ENCODE measurements at regions not wholly inside any gene's neighbourhood (a gene's known extent, or its start where the extent isn't known, plus 50 kb on each side); places are given as distances from the start of the nearest gene placed in this dataset.

DNA sequence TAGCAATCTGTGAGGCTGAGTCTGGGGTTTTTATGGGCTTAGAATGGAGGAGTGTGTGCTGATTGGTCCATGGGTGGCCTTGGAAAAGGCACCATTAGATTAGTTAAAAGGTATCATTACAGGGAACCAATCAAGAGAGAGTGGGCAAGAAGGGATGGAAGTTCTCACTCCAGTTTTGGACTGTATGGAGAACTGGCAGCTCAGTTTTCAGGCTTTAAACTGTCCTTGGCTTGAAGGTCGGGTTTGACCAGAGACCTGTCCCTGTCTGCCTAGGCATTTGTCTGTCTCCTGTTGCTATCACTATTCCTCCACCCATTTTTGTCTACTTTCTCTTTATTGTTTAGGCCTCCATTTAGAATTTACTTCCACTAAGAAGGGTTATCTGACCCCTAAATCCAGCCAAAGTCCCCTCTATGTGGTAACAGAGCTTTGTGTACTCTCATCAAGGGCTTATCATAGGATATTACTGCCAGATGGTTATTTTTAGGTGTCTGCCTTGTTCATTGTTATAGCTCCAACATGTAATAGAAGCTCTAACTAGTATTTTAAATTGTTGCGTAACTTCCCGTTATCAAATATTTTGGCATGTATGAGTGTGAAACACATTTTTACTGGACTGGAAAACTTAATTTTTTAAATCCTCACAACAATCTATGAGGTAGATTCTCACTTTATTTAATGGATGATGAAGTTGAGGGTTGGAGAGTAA is 133.3 kb upstream of the SLC10A2 start:
- peaks cover 2% of the 10 kb centered on the region for H3K4me1 Mint-ChIP-seq (ENCODE audit: low read depth, unreplicated experiment)
- no peak overlapping the region for H3K27ac Mint-ChIP-seq (ENCODE audit: unreplicated experiment)
- TF ChIP-seq, protein P1, sequence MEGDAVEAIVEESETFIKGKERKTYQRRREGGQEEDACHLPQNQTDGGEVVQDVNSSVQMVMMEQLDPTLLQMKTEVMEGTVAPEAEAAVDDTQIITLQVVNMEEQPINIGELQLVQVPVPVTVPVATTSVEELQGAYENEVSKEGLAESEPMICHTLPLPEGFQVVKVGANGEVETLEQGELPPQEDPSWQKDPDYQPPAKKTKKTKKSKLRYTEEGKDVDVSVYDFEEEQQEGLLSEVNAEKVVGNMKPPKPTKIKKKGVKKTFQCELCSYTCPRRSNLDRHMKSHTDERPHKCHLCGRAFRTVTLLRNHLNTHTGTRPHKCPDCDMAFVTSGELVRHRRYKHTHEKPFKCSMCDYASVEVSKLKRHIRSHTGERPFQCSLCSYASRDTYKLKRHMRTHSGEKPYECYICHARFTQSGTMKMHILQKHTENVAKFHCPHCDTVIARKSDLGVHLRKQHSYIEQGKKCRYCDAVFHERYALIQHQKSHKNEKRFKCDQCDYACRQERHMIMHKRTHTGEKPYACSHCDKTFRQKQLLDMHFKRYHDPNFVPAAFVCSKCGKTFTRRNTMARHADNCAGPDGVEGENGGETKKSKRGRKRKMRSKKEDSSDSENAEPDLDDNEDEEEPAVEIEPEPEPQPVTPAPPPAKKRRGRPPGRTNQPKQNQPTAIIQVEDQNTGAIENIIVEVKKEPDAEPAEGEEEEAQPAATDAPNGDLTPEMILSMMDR (IDR thresholded peaks at IDR 0.05; ENCODE audit: partially characterized antibody, unreplicated experiment), result no peak
- H3K36me3 Mint-ChIP-seq (ENCODE audit: unreplicated experiment), result no peaks in the 10 kb centered on the region
- peaks cover 1% of the 10 kb centered on the region for H3K27me3 Mint-ChIP-seq (ENCODE audit: unreplicated experiment)
- DNase-seq, result no peak
- no peak overlapping the region for H3K4me3 Mint-ChIP-seq (ENCODE audit: unreplicated experiment)
- H3K9me3 Mint-ChIP-seq (ENCODE audit: unreplicated experiment), result no peaks in the 10 kb centered on the region

DNA sequence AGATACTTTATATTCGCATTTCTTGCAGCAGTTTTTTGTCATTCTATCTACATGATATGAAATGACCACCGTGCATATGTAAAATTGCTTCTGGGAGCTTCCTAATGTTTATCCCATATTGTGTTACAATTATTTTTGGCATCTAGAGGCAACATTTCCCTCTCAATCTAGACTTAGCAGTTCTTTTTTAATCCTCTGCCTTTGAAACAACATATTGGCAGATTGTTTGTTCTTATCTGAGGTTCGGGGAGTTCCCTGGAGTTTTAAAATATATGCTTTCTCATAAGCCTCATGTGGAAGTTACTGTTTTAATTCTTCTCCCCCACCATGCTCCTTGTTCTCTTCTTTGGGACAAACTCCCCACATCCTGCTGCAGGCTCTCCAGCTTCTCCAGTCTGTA is 130.1 kb upstream of the SLC10A2 start:
- DNase-seq, result no peak
- no peak overlapping the region for H3K4me3 Mint-ChIP-seq (ENCODE audit: unreplicated experiment)

DNA sequence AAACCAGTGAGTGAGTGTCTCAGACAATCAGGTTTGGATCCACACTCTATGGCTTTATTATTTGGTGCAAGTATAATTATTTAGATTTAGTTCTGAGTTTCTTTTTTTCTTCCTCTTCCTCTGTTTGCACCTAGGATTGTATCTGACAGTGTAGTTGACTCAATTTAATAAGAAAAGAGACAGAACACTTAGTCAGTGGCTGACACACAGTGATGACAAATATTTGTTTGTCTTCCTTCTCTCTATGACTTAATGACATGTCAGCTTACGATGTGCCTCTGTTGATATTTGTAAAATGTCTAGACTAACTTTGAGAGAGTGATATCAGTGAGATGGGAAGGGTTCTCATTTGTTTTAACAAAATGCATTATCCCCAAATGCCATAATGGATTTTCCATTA is 129.5 kb upstream of the SLC10A2 start:
- Mint-ChIP-seq H3K9me3 (ENCODE audit: unreplicated experiment) (no peaks in the 10 kb centered on the region), H3K4me3 (ENCODE audit: unreplicated experiment) (no peak overlapping the region), H3K4me1 (ENCODE audit: low read depth, unreplicated experiment) (peaks cover 2% of the 10 kb centered on the region), H3K36me3 (ENCODE audit: unreplicated experiment) (no peaks in the 10 kb centered on the region), H3K27me3 (ENCODE audit: unreplicated experiment) (peaks cover 1% of the 10 kb centered on the region), H3K27ac (ENCODE audit: unreplicated experiment) (no peak overlapping the region)
- DNase-seq, result no peak
- TF ChIP-seq, protein P1 (IDR thresholded peaks at IDR 0.05; ENCODE audit: partially characterized antibody, unreplicated experiment), result no peak

More for the DNA sequence above, 130.1 kb upstream of the SLC10A2 start:
- Mint-ChIP-seq H3K27me3 (ENCODE audit: unreplicated experiment) (peaks cover 1% of the 10 kb centered on the region), H3K36me3 (ENCODE audit: unreplicated experiment) (no peaks in the 10 kb centered on the region), H3K27ac (ENCODE audit: unreplicated experiment) (no peak overlapping the region), H3K9me3 (ENCODE audit: unreplicated experiment) (no peaks in the 10 kb centered on the region), H3K4me1 (ENCODE audit: low read depth, unreplicated experiment) (peaks cover 2% of the 10 kb centered on the region)
- TF ChIP-seq, protein P1 (IDR thresholded peaks at IDR 0.05; ENCODE audit: partially characterized antibody, unreplicated experiment), result no peak

DNA sequence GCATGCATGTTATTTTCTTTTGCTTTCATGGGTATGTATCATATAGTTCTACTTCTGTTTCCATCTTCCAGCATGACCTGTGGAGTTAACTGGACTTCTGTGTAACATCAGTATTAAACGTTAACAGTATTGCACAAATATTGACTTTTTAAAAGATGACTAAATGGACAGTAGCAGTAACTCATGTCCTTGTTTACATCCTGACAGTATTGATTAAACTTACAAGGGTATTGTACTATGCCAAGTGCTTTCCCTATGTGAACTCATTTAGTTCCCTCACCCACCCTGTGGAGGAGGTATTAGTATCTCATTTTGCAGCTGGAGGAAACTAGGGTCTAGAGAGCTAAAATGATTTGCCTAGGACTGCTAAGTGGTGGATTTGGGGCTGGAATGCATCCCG is 128.7 kb upstream of the SLC10A2 start:
- no peak for DNase-seq
- H3K27me3 Mint-ChIP-seq (ENCODE audit: unreplicated experiment), result peaks cover 1% of the 10 kb centered on the region
- H3K36me3 Mint-ChIP-seq (ENCODE audit: unreplicated experiment), result no peaks in the 10 kb centered on the region
- H3K27ac Mint-ChIP-seq (ENCODE audit: unreplicated experiment), result no peak overlapping the region
- H3K4me1 Mint-ChIP-seq (ENCODE audit: low read depth, unreplicated experiment), result peaks cover 2% of the 10 kb centered on the region
- TF ChIP-seq, protein P1 (IDR thresholded peaks at IDR 0.05; ENCODE audit: partially characterized antibody, unreplicated experiment), result no peak
- H3K4me3 Mint-ChIP-seq (ENCODE audit: unreplicated experiment), result no peak overlapping the region
- no peaks in the 10 kb centered on the region for H3K9me3 Mint-ChIP-seq (ENCODE audit: unreplicated experiment)

DNA sequence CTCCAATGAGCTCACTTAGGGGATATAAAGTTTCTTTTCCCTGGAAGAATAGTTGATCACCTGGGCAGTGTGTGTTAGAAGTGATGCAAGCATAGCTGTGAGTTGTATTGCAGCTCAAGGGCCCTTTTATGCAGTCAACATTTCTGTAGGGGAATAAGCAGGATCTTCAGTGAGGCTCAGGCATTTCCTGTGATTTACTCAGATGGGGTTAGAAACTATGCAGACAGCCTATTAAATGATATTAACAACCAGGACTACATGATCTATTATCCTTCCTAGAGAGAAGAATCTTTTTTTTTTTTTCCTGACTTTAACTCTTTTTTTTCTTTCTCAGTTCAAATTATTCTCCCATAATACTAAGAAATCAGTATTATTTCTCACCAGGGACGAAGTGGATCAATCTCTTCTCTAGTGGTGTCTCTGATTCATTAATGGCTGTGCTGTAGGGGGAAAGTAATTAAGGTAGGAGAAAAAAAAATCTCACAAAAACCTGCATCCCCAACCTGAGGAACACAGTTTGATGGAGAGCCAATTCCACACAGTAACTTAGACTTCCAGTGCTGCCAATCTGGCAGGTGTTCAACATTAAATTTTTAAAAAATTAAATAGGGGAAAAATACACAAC is 126.4 kb upstream of the SLC10A2 start:
- TF ChIP-seq, protein P1 (IDR thresholded peaks at IDR 0.05; ENCODE audit: partially characterized antibody, unreplicated experiment), result no peak
- Mint-ChIP-seq H3K4me1 (ENCODE audit: low read depth, unreplicated experiment) (peaks cover 2% of the 10 kb centered on the region), H3K27me3 (ENCODE audit: unreplicated experiment) (no peaks in the 10 kb centered on the region), H3K36me3 (ENCODE audit: unreplicated experiment) (no peaks in the 10 kb centered on the region), H3K9me3 (ENCODE audit: unreplicated experiment) (no peaks in the 10 kb centered on the region), H3K27ac (ENCODE audit: unreplicated experiment) (no peak overlapping the region), H3K4me3 (ENCODE audit: unreplicated experiment) (no peak overlapping the region)
- no peak for DNase-seq
